Stimulated activated CD4-positive, alpha-beta T cell treated with anti-CD3 and anti-CD28 coated beads, Interleukin-15, amount 100 ng/mL, for 24 hours (primary cell): ENCODE measurements at regions not wholly inside any gene's neighbourhood (a gene's known extent, or its start where the extent isn't known, plus 50 kb on each side); places are given as distances from the start of the nearest gene placed in this dataset.
"Not testable (repeated sequence)": the region's sequence is repeated elsewhere in the genome, so short reads cannot be mapped to it uniquely, and the experiment has no call there.

Experiments
- DNase-seq: peaks from one replicate; pipeline ENCODE4 v3.0.0-alpha.2; 2020

DNA sequence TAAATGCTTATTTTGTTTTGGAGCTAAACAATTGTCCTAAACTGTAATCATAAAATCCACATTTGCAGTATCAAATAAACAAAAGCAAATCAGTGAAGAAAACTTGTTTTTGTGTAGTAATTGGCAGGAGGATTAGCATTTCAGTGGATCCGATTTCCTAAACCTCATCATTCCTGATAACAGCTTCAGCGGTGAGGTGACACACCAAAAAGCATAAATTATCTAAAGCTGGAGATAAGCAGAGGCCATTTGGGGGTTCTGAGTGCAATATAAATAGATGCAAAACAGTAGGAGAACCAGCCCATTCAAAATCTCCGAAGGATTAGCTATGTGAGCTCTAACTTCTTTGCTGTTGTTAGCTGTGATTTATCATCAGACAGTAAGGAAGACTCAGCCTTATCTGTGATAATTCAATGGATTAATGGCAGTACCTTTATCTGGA is 235.8 kb downstream of the EPHA7 start:
- no peak for DNase-seq

GRCh38 chr6:93182938-93183479 is 236.3 kb downstream of the EPHA7 start:
- DNase-seq = no peak

- DNase-seq = no peak
Observed at GRCh38 chr6:93177918-93178317, 241.4 kb downstream of the EPHA7 start.

DNA sequence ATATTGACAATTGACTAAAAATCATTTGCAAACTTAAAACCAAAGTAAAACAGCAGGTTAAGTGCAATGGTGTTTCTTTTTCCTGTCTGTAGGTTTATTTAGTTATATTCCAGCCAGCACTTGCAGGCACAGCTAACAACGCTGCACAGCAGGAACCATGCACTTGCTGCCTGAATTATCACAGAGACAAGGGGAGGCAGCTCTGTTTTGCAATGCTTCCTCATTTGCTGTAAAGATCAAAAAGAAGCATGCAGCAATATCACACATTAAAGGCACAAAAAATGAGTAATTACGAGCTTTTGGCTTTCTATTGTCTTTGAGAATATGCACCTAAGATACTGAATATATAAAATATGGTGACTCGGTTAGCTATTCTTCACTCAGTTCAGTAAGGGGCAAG is 241.9 kb downstream of the EPHA7 start:
- DNase-seq = no peak

DNA sequence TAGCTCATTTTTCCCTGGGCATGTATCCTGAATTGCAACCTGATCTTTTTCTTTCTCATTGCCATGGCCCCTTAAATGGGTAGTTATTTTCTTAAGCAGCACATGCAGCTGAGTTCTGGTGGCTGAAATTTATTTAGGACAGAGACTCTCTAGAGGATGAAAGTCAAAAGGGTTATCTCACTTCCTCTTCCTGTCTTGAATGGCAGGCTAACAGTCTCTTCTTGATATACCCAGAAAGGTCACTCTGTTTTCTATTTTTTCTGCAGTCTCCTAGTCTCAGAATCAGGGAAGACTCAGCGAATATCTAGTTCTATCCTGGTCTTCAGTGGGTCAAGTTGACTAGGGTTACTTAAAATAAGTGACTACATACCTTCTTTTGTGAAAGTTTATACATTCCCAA is 243.3 kb downstream of the EPHA7 start:
- no peak for DNase-seq

DNA sequence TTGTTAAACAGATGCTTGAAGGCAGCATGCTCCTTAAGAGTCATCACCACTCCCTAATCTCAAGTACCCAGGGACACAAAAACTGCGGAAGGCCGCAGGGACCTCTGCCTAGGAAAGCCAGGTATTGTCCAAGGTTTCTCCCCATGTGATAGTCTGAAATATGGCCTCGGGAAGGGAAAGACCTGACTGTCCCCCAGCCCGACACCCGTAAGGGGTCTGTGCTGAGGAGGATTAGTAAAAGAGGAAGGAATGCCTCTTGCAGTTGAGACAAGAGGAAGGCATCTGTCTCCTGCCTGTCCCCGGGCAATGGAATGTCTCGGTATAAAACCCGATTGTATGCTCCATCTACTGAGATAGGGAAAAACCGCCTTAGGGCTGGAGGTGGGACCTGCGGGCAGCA is 245.8 kb downstream of the EPHA7 start:
- DNase-seq = not testable (repeated sequence)

DNA sequence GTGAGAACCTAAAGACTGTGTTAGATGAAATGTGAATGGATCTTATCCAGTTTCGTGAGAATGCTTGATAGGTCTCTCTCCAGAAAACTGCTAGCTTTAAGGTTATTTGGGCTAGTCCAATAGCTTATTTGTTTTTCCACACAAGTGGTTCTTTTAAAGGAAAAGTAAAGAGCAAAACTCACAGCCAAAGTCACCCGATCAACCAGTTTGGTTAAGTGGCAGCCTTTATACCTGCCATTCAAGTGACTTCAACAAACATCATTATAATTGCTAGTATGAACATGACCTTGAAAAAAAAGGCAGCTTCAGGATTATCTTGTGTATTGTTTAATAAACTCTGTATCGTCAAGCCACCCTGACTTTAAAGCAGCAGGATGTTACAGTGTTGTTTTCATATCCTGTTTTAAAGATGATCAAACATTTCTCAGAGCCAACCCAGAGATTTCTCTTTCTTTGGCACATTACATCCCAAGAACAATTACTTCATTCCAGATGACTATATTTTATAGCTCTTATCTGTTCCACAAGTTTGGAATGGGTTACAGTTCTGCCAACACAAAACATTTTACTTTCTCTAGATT is 253.4 kb downstream of the EPHA7 start:
- DNase-seq = no peak

- no peak for DNase-seq
Observed at GRCh38 chr6:93164781-93165180, 254.6 kb downstream of the EPHA7 start.

- no peak for DNase-seq
Observed at GRCh38 chr6:93163146-93163545, 256.2 kb downstream of the EPHA7 start.

DNA sequence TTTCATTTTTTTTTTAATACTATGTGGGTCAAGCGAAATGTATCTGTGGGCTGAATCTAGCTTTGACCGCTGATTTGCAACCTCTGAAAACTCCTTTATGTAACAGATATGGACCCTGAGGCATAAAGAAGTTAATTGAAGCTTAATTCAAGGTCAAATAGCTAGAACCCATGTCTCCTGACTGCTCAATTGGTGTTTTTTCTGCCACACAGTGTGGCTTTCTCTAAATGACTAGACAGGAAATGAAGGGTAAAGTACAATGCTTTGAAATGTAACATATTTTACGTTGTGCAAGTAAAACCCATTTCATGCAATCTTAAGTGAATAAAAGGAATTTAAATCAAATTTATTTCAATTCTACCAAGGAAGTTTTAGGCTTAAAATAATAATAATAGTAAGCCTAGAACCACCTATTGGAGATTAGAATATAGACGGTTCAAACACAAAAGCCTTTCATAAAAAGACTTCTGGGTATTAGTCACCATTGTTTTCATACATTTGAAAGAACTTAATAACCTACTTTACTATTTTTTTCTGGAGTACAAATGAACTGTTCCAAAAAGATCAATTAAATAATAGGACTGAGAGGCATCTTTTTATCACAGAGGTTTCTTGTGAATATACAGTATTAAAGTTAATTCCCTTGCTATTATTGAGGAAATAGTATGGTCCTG is 279.8 kb downstream of the EPHA7 start:
- DNase-seq = no peak

DNA sequence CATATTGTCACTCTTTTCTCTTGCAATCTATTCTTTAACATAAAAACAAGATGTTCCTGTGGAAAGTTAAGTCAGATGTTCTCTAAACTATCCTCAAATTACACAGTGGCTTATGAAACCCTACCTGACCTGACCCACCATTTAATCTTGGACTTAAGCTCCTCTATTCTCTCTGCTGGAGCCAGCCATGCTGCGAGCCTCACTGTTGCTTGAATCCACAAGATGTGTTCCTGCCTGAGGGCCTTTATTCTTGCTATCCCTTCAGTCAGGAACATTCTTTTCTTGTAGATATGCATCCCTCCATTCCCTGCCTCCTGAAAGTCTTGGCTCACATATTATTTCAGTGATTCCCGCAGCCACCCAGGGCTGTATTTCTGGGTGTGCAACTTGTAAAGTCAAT is 283.2 kb downstream of the EPHA7 start:
- no peak for DNase-seq

DNA sequence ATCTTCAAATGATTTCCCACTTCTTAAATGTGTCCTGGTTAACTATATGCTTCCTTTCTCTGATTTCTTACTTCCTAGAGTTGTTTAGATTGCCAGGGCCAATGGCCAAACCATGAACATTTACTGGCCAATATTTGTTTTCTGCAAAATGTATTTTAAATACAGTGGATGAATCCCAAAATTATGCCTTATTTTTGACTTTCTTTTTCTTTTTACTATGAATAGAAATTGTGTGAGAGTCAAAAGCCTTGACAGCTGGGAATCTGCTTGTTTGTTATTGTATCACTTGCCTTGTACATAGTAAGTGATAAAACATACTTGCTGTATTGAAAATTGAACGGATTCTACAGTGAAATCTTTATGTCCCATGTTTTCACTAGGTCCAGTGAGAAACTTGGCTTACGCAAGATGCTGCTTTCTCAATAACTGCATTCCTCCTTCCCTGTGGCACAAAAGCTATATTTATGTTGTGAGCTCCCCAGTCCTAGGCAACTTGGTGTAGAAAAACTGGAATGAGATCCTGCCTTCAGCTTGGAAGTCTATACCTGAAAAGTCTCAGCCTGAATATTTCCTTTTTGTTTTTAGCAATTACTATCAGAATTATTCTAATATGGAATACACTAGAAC is 295.2 kb downstream of the EPHA7 start:
- no peak for DNase-seq

DNA sequence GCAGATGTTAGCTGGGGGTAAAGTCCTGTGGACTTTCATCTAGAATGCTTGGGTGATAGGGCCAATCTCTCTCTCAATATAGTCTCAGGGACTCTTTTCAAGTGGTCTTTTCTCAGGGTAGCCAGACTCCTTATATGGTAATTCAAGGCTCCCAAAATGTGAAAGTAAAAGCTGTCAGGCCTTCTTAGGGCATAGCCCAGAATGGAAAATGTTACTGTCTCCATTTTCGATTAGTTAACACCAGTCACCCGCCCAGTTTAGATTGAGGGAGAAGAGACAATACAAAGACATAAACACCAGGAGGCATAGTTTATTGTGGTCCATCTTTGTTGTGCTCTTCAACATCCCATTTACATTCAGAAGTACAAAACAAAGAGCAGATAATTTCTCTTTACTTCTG is 295.8 kb downstream of the EPHA7 start:
- no peak for DNase-seq

- no peak for DNase-seq
Observed at GRCh38 chr6:93120154-93120742, 299.1 kb downstream of the EPHA7 start.

- no peak for DNase-seq
Observed at GRCh38 chr6:93105907-93106306, 313.5 kb downstream of the EPHA7 start.

GRCh38 chr6:93105017-93105416 is 314.3 kb downstream of the EPHA7 start:
- no peak for DNase-seq

- DNase-seq = no peak
Observed at GRCh38 chr6:93104195-93104817, 315.1 kb downstream of the EPHA7 start.

GRCh38 chr6:93088621-93089501 is 330.5 kb downstream of the EPHA7 start:
- DNase-seq = no peak

GRCh38 chr6:93087606-93088005 is 331.8 kb downstream of the EPHA7 start:
- no peak for DNase-seq

- no peak for DNase-seq
Observed at GRCh38 chr6:93086351-93086750, 333.0 kb downstream of the EPHA7 start.

GRCh38 chr6:93083337-93084230 is 335.8 kb downstream of the EPHA7 start:
- DNase-seq = no peak
